ENCODE measurements at regions not wholly inside any gene's neighbourhood (a gene's known extent, or its start where the extent isn't known, plus 50 kb on each side); places are given as distances from the start of the nearest gene placed in this dataset.

DNA sequence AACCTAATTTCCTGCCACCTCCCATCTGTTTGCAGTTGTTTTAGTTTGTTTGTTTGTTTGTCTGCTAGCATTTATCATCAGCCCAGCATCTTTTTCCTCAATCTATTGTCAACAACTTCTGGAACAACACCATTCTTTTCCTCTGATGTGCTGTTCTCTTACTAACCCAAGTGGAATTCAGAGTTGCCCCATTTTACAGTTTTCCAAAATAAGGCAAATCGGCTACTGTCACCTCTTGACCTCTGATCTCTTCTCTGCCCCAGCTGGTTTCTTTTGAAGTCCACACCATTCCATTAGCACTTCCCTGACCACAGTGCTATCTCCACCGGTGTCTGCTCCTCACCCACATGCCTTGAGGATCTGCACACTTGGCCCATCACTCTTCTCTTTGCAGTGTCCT is 102.4 kb downstream of the EFNB2 start:
- no peak for DNase-seq (ENCODE audit: extremely low read depth in 1 of 2, low read depth in 1 of 2)

GRCh38 chr13:106432636-106433035 is 102.8 kb downstream of the EFNB2 start:
- DNase-seq (ENCODE audit: extremely low read depth in 1 of 2, low read depth in 1 of 2) = no peak

- no peak for DNase-seq (ENCODE audit: extremely low read depth in 1 of 2, low read depth in 1 of 2)
These were observed 108.6 kb downstream of the EFNB2 start for GRCh38 chr13:106426909-106427308.

- DNase-seq (ENCODE audit: extremely low read depth in 1 of 2, low read depth in 1 of 2) = no peak
These were observed 109.8 kb downstream of the EFNB2 start for GRCh38 chr13:106425661-106426060.

- DNase-seq (ENCODE audit: extremely low read depth in 1 of 2, low read depth in 1 of 2) = no peak
These were observed 110.7 kb downstream of the EFNB2 start for GRCh38 chr13:106424805-106425204.

- no peak for DNase-seq (ENCODE audit: extremely low read depth in 1 of 2, low read depth in 1 of 2)
These were observed 111.9 kb downstream of the EFNB2 start for GRCh38 chr13:106423530-106423929.

DNA sequence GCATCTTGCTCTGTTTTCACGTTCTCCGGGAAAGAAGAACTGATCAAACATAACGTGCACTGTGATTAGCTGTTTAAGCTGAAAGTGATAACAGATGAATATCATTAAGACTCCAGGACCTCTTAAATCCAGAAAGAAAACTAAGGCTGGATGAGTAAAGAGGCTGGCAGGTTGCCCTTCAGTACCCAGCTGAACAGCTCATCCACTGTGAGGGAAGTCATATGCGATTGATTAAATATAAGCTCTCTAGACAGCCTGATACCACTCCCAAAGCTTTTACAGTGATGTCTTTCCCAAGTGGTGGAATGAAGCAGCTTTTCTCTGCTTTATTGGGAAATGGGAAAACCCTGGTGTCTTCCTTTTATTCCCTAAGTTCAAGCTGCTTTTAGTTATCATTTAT is 116.9 kb downstream of the EFNB2 start:
- no peak for DNase-seq (ENCODE audit: extremely low read depth in 1 of 2, low read depth in 1 of 2)

GRCh38 chr13:106417467-106418110 is 117.9 kb downstream of the EFNB2 start:
- no peak for DNase-seq (ENCODE audit: extremely low read depth in 1 of 2, low read depth in 1 of 2)

DNA sequence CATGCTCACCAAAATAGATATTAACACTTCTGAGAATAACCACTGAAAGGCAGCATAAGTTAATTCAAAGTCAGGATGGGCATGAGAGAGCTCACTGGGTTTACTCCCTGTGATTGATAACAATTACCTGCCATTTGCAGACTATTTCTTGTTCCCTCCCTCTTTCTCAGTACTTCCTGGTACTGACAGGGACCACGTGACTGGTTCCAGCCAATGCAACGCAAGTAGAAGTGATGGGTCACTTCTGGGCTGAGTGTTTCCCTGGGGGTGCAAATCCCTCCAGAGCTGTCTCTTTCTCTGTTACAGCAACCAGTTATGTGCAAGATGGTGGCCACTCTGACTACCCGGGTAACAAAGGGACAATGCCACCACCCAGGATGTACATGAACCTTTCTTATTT is 118.8 kb downstream of the EFNB2 start:
- no peak for DNase-seq (ENCODE audit: extremely low read depth in 1 of 2, low read depth in 1 of 2)

DNA sequence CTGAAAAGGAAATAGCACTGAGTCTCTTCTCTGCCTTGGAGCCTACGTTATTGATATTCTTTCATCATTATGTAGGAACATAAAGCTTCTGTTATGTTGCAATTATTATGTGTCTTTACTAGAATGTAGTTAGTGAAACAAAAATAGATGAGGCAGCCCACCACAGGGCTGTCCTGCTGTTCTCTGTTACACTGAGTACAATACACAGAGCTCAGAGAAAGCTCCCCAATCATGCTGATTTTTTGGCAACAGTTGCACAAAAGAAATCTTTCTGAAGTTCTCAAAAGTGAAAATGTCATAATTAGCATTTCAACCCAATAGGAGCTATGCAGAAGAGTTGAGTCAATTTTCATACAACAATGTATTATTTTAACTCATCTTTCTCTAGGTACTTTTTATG is 119.5 kb downstream of the EFNB2 start:
- DNase-seq (ENCODE audit: extremely low read depth in 1 of 2, low read depth in 1 of 2) = no peak

DNA sequence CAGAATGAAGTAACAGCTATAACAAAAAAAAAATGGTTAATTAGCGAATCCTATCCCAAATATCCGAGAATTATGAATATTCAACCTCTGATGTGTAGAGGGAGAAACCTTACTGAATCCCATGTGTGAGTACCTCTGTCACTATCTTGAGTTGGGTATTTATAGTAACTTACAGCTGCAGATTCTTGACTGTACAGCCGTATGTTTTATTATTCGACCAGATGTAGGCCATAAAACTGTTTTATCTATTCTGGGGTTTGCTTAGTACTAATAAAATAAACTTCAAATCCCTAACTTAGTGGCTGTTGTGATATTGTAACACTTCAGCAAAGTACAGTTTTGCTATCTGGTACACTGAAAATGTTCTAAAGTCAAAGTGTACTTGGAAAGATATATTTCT is 120.0 kb downstream of the EFNB2 start:
- DNase-seq (ENCODE audit: extremely low read depth in 1 of 2, low read depth in 1 of 2) = no peak

DNA sequence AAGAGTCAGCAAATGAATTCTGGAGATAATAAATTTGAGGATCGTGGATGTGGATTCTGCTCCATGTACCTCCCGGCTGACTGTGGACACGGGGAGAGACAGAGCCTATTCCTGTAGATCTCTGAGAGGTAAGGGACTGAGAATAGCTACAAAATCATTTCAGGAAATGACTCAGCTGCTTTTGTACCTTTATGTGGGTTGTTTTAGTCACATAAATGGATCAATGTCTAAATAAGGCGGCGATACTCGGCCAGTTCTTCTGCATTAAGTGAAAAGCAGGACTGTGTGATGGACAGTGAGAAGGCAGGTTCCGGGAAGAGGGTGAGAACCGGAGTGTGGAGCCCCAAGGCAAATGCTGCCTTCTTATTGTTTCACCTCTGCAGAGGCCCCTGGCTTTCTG is 128.1 kb downstream of the EFNB2 start:
- no peak for DNase-seq (ENCODE audit: extremely low read depth in 1 of 2, low read depth in 1 of 2)

- DNase-seq (ENCODE audit: extremely low read depth in 1 of 2, low read depth in 1 of 2) = no peak
These were observed 129.7 kb downstream of the EFNB2 start for GRCh38 chr13:106405731-106406130.

- no peak for DNase-seq (ENCODE audit: extremely low read depth in 1 of 2, low read depth in 1 of 2)
These were observed 132.2 kb downstream of the EFNB2 start for GRCh38 chr13:106403280-106403679.

DNA sequence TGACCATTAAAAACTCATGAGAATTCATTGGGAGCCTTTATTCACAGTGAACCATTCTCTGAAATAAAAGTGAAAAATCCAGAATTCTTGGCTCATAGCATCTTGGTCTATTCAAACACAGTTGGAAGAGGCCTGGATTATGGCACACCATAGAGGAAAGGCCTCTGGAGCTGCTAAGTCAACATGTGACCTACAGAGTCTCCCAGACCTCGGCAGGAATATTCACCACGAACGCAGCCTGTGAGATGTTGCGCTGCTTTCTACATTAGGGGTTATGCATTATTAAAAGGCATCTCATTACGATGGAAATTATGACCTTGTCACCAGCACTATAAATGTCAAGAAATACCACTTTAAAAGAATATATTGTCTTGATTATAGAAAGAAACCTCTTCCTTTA is 132.6 kb downstream of the EFNB2 start:
- no peak for DNase-seq (ENCODE audit: extremely low read depth in 1 of 2, low read depth in 1 of 2)

DNA sequence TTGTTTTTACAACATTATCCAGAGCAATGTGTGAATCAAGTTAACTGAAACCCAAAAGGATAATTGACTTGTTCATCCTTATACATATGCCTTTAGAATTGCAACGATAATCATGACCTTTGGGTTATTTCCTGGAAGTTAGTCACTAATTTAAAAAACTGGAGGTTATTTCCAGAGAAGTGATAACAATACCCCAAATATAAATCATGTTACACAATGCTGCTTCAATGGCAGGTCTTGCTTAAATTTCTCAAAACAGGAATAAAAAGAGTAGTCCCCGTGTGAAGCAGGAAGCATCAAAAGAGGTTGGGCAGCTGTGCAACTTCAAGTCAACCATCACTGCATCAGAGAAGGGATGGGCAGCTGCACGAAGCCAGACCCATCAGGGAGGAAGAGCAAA is 134.4 kb downstream of the EFNB2 start:
- DNase-seq (ENCODE audit: extremely low read depth in 1 of 2, low read depth in 1 of 2) = no peak

DNA sequence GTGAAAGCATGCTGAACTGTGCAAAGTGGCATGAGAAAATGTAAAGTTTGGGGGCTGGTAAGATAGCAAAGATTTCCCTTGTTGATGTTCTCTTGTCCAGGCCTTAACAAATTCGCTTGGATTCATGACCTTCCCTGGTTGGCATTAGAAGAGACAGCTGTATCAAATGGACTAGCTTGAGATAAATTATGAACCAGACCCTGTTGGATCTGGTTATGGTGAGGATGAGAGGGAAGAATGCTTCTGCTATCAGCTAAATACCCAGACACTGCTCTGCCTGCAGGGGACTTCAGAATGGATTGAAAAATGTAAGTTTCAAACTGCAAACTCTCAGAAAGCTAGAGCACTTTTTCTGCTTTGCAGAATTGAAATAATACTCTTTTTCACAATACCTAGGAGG is 135.2 kb downstream of the EFNB2 start:
- no peak for DNase-seq (ENCODE audit: extremely low read depth in 1 of 2, low read depth in 1 of 2)

DNA sequence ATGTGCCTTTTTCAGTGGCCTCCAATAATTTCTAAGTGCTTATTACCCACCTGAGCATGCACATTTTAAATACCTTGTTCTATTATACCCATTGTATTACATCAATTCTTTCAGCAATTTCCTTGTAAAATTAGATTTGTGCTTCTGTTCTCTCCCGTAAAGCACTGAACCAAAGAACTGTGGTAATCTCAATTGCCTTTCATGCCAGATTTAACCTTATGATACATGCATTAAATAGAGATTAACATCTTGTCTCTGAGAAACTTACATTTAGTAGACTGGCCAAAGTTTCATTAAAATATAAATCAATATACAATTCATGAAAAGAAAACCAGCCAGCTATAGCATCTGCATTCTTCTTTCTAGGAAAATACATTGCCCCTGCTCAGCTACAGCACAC is 137.2 kb downstream of the EFNB2 start:
- no peak for DNase-seq (ENCODE audit: extremely low read depth in 1 of 2, low read depth in 1 of 2)

DNA sequence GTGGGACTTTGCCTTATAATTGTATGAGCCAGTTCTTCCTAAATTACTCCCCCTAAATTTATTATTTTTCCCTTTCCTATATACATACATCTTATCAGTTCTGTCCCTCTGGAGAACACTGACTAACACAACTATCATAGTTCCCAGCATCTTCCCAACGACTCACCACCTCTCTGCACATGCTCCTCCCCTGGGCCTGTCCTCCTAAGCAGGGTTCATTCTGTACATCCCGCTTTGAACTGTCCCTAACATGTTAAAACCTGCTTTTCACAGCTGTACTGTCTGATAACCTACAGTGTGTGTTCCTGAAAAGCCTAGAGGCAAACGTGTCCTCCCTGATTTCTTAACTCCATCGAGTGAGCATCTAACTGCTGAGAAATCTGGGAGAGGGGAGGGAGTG is 141.7 kb downstream of the EFNB2 start:
- no peak for DNase-seq (ENCODE audit: extremely low read depth in 1 of 2, low read depth in 1 of 2)

DNA sequence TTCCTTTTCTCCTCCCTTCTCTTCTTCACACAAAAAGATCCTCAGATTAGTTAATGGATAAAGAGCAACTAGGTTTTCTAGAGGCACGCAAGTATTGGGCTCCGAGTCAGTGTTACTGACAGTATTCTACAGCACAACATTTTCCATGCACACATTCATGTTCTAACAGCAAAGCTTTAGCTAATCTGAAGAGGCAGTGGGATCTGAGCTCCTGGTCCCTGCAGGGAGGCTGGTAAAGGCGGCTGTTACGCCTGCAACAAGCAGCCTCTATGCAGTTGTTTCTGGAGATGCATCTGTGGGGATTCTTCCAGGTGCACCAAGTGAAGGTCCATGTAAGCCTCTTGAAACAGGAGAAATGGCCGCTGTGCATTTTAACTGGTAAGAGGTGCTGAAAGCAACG is 143.8 kb downstream of the EFNB2 start:
- DNase-seq (ENCODE audit: extremely low read depth in 1 of 2, low read depth in 1 of 2) = no peak

DNA sequence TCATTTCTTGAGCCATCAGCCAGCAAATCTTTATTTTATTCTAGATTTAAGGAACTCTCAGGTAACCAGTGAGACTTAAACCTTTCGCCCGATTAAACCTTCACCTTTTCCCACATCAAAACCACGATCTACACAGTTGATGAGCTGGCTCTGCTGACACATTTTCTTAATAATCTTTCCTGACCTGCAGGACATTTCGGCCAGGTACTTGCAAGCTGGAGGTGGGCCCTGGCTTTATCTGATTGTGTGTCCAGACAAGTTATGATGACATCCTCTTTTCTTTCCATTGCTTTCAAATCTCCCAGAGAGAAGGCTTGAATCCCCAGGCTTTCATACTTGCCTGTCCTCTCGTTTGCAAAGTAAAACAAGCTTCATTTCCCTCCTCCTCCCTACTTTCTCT is 144.2 kb downstream of the EFNB2 start:
- DNase-seq (ENCODE audit: extremely low read depth in 1 of 2, low read depth in 1 of 2) = no peak

DNA sequence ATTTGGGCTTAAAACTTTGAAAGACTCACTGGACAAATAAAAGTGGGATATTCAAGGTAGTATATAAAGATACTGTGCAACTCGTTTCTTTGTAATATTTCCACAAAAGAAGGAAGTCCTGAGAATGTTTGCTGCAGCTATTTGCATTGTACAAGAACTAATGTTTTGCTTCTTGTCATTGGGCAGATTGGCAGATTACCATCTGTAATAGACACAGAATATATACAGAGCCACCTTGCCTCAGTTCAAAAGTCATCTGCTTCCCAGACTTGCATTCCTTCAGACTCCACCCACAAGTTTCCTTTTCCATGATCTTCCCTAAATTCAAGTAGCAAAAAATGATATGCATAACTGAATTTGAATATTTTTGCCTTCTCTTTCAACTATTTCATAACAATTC is 145.1 kb downstream of the EFNB2 start:
- DNase-seq (ENCODE audit: extremely low read depth in 1 of 2, low read depth in 1 of 2) = no peak

GRCh38 chr13:106385654-106386053 is 149.8 kb downstream of the EFNB2 start:
- DNase-seq (ENCODE audit: extremely low read depth in 1 of 2, low read depth in 1 of 2) = no peak

GRCh38 chr13:106384516-106384915 is 150.9 kb downstream of the EFNB2 start:
- DNase-seq (ENCODE audit: extremely low read depth in 1 of 2, low read depth in 1 of 2) = no peak
